SK-N-SH treated with all-trans-retinoic acid at 6 μM for 48 hours (cell line): ENCODE measurements at regions not wholly inside any gene's neighbourhood (a gene's known extent, or its start where the extent isn't known, plus 50 kb on each side); places are given as distances from the start of the nearest gene placed in this dataset.

Experiments used
- ARNTL ChIP-seq: fragments of 450-650 bp; formaldehyde crosslinking; IDR thresholded peaks from 2 replicates; pipeline ENCODE4 v1.5.0; 2020; ENCODE audit warnings: low read depth, mild to moderate bottlenecking, moderate library complexity, borderline replicate concordance
- CREB5 ChIP-seq: fragments of 250-450 bp; sonication (Bioruptor Pico); IDR thresholded peaks from 2 replicates; pipeline ENCODE4 v1.5.1; 2020; ENCODE audit warnings: low read depth, mild to moderate bottlenecking, moderate library complexity
- CSDC2 ChIP-seq: fragments of 250-450 bp; sonication (Bioruptor Pico); IDR thresholded peaks from 2 replicates; pipeline ENCODE4 v1.5.0; 2020; ENCODE audit warnings: mild to moderate bottlenecking, moderate library complexity
- ESRRG ChIP-seq: fragments of 250-450 bp; sonication (Bioruptor Pico); IDR thresholded peaks from 2 replicates; pipeline ENCODE4 v1.6.1; 2021; ENCODE audit warnings: mild to moderate bottlenecking
- OSR1 ChIP-seq: fragments of 250-450 bp; sonication (Bioruptor Pico); IDR thresholded peaks from 2 replicates; pipeline ENCODE4 v1.8.0; 2022; ENCODE audit warnings: moderate library complexity, mild to moderate bottlenecking, inconsistent platforms
- PATZ1 ChIP-seq: fragments of 250-450 bp; sonication (Bioruptor Pico); IDR thresholded peaks from 2 replicates; pipeline ENCODE4 v1.8.0; 2020; ENCODE audit warnings: mild to moderate bottlenecking, moderate library complexity, borderline replicate concordance
- PPARA ChIP-seq: fragments of 250-450 bp; sonication (Bioruptor Pico); IDR thresholded peaks from 2 replicates; pipeline ENCODE4 v1.5.0; 2020; ENCODE audit warnings: mild to moderate bottlenecking, borderline replicate concordance
- RARB ChIP-seq: fragments of 250-450 bp; sonication (Bioruptor Pico); IDR thresholded peaks from 2 replicates; pipeline ENCODE4 v1.8.0; 2021; ENCODE audit warnings: mild to moderate bottlenecking, moderate library complexity
- TOX ChIP-seq: fragments of 250-450 bp; sonication (Bioruptor Pico); IDR thresholded peaks from 2 replicates; pipeline ENCODE4 v1.8.0; 2021; ENCODE audit warnings: mild to moderate bottlenecking, moderate library complexity, borderline replicate concordance
- ZFP3 ChIP-seq: fragments of 250-450 bp; sonication (Bioruptor Pico); IDR thresholded peaks from 2 replicates; pipeline ENCODE4 v1.5.0; 2020; ENCODE audit warnings: mild to moderate bottlenecking, moderate library complexity
- ZFP30 ChIP-seq: fragments of 450-650 bp; formaldehyde crosslinking; IDR thresholded peaks from 2 replicates; pipeline ENCODE4 v1.5.0; 2022; ENCODE audit warnings: mild to moderate bottlenecking, moderate library complexity
- ZNF70 ChIP-seq: fragments of 450-650 bp; formaldehyde crosslinking; IDR thresholded peaks from 2 replicates; pipeline ENCODE4 v1.5.0; 2020; ENCODE audit warnings: mild to moderate bottlenecking, moderate library complexity
- ZNF8 ChIP-seq: fragments of 450-650 bp; formaldehyde crosslinking; IDR thresholded peaks from 2 replicates; pipeline ENCODE4 v1.5.0; 2020; ENCODE audit warnings: mild to moderate bottlenecking, moderate library complexity
- TF ChIP-seq, protein P1 (sequence below): fragments of 250-450 bp; sonication (Bioruptor Pico); IDR thresholded peaks from 2 replicates; pipeline ENCODE4 v1.5.0; 2020; ENCODE audit warnings: mild to moderate bottlenecking, moderate library complexity

DNA sequence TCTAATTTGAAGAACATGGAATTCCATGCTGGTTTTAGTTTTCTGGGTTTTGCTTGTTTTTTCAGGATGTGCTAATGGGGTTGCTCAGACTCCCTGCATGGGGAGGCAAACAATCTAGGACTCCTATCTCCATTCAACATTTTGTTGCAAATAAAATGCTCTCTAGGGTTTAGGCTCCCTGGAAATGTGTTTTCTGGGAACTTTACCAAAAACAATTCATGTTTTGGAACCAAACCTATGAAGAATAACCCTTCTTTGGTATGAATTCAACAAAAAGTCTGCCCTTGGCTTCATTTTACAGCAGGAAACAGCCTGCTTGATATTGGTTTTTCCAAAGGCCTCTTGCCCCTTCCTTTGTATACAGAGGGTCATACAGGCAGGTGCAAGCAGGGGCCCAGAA lies 217.7 kb downstream of the FOXA2 start:
- TF ChIP-seq PATZ1 (CRISPR knock-in tag) (no peak), CREB5 (CRISPR knock-in tag) (no peak), ZFP3 (no peak), ARNTL (CRISPR knock-in tag) (no peak), ZFP30 (CRISPR knock-in tag) (no peak), ZNF8 (CRISPR knock-in tag) (no peak), RARB (CRISPR knock-in tag) (no peak), CSDC2 (no peak), ZNF70 (no peak), ESRRG (CRISPR knock-in tag) (no peak), PPARA (CRISPR knock-in tag) (no peak), OSR1 (CRISPR knock-in tag) (no peak), TOX (CRISPR knock-in tag) (no peak)
- TF ChIP-seq, protein P1, sequence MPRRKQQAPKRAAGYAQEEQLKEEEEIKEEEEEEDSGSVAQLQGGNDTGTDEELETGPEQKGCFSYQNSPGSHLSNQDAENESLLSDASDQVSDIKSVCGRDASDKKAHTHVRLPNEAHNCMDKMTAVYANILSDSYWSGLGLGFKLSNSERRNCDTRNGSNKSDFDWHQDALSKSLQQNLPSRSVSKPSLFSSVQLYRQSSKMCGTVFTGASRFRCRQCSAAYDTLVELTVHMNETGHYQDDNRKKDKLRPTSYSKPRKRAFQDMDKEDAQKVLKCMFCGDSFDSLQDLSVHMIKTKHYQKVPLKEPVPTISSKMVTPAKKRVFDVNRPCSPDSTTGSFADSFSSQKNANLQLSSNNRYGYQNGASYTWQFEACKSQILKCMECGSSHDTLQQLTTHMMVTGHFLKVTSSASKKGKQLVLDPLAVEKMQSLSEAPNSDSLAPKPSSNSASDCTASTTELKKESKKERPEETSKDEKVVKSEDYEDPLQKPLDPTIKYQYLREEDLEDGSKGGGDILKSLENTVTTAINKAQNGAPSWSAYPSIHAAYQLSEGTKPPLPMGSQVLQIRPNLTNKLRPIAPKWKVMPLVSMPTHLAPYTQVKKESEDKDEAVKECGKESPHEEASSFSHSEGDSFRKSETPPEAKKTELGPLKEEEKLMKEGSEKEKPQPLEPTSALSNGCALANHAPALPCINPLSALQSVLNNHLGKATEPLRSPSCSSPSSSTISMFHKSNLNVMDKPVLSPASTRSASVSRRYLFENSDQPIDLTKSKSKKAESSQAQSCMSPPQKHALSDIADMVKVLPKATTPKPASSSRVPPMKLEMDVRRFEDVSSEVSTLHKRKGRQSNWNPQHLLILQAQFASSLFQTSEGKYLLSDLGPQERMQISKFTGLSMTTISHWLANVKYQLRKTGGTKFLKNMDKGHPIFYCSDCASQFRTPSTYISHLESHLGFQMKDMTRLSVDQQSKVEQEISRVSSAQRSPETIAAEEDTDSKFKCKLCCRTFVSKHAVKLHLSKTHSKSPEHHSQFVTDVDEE (CRISPR knock-in tag), result no peak
